ENCODE measurements at regions not wholly inside any gene's neighbourhood (a gene's known extent, or its start where the extent isn't known, plus 50 kb on each side); places are given as distances from the start of the nearest gene placed in this dataset.
"Not testable (repeated sequence)": the region's sequence is repeated elsewhere in the genome, so short reads cannot be mapped to it uniquely, and the experiment has no call there.

DNA sequence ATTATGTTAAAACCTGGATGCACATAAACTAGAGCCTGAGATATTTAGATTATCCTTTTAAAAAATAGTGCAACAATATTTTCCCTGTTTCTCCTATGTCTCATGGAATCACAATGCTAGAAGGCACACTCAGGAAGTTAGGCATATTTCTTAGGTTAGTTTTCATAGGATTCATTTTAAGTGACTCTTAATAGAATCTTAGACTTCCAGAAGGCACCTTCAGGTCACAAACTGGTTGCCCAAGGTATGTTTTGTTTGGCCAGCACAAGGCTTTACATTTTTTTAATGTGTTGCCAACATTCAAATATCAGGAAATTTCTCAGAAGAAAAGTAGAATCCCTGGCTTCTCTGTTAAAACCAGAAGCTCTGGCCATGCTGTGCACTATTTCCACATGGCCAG lies 129.3 kb downstream of the LNPK start:
- peak; percentile 57 for DNase-seq

DNA sequence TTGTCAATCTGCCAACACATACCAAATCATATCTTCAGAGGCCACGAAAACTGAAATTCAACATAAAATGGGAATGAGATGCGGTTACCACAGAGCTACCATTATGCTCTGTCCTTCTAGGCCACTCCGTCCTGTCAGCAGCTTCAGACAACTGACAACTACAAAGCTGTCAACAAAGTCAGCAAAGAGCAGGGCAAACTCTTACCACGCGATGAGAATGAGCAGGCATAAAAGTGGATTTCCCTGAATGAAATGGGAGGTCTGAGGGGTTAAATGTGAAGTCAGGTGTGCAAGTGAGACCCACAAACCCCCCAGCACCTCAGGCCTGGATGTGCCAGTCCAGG lies 130.1 kb downstream of the LNPK start:
- DNase-seq: no peak

DNA sequence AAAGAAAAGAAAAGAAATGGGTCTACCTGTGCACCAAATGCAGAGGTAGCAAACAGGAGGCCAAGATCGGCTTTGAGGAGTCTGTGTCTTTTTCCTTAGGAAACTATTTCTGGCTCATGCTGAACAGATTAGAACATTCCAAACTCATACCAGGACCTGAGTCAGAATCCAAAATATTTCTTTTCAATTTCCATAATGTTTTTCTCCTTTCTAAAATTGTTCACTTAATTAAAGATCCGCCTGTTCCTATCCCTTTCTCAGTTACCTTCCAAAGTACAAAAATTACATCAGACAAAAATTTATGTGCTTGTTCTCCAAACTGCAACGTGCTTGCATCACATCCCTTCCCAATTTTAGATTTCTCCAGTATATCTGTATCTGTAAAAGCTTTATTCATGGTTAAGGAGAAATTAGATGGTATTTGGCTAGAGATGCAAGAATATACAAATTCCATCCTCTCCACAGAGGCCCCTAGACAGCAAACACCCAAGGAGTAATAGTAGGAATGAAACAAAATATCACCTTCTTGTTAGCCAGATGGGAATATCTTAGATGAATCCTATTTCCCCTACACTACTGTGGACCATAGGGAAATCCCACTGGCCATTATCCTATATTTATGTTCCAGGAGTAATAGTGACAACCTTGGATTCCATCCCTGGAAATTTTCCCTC lies 130.6 kb downstream of the LNPK start:
- peak; percentile 69 for DNase-seq

GRCh38 chr2:175865716-175866115 lies 136.4 kb downstream of the LNPK start:
- DNase-seq: no peak

DNA sequence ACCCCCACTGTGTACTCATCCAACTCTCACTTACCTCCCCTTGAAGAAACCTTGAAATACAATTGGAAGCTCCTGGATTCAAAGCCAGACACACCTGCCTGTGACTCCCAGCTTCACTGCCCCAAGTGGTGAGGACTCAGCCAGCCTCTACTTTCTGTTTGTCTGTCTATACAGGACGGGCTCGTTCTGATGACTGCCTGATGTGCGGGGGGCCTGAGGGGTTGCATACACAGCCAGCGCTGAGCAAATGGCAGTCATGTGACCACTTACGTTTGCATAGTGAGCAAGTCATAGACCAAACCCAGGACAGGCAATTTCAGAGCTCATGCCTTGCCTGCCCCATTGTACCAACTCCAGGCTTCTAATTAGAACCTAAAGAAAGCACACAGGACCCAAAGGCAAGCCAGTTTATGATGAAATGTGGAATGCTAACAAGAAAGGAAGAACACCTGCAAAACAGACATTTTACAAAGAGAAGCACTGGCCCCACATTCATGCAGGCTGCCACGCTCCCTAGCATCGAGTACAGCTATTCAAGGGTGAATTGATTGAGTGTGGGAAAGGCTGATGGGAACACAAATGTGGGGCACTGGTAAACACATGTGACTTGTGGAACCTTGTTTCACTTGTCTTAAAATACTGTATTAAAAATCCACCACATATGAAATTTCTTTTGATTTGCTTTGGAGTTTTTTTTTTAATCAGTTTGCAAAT lies 137.8 kb downstream of the LNPK start:
- no peak for DNase-seq

- no peak for DNase-seq
Observed at GRCh38 chr2:175861958-175862357, 140.1 kb downstream of the LNPK start.

DNA sequence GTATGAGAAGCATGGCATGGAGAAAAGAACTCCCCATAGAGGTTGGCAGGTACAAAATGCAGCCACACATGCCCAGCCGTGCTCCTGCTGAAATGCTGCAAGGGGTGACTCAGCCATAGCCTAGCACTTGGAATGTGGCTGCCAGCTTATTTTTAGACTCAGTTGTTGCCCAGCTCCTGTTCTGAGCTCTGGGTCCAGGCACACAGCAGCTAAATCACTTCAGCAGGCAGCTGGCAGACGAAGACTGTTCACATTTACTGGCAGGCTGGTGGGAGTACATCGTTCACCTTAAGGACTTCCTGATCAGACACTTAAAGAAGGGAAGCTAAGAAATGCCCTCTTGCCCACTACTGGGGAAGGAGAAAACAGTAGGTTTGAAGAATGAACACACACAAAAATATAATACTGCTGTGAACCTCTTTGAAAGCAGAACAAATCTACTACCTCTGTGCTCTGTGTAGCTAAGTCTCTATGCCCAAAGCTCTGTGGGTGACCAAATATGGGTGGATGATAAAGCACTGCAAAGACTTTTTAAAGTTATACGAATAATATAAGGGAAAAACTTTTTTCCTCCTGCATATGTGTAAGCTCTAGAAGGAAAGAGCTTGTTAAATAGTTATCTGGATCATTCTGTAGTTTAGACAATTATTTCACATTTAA lies 146.1 kb downstream of the LNPK start:
- peak; percentile 29 for DNase-seq

GRCh38 chr2:175855236-175855635 lies 146.8 kb downstream of the LNPK start:
- no peak for DNase-seq

DNA sequence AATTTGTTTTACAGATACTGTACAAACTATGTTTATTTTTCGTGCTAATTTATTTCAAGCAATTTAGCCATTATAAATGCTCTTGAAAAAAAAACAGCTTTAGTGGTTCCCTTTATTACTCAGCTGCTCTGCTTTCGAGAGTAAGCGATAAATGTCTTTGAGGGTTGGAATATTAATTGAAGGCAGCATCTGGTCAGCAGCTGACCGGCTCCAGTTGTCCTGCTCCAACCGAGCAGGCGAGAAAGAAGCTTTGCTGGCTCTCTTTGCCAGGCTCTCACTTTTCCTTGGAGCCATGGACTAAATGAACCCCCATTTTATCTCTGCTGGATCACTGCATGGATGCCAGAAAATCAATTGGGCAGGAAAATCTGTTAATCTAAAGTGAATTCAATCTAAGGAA lies 147.4 kb downstream of the LNPK start:
- no peak for DNase-seq

GRCh38 chr2:175854129-175854528 lies 147.9 kb downstream of the LNPK start:
- no peak for DNase-seq

GRCh38 chr2:175853616-175853890 lies 148.5 kb downstream of the LNPK start:
- no peak for DNase-seq

DNA sequence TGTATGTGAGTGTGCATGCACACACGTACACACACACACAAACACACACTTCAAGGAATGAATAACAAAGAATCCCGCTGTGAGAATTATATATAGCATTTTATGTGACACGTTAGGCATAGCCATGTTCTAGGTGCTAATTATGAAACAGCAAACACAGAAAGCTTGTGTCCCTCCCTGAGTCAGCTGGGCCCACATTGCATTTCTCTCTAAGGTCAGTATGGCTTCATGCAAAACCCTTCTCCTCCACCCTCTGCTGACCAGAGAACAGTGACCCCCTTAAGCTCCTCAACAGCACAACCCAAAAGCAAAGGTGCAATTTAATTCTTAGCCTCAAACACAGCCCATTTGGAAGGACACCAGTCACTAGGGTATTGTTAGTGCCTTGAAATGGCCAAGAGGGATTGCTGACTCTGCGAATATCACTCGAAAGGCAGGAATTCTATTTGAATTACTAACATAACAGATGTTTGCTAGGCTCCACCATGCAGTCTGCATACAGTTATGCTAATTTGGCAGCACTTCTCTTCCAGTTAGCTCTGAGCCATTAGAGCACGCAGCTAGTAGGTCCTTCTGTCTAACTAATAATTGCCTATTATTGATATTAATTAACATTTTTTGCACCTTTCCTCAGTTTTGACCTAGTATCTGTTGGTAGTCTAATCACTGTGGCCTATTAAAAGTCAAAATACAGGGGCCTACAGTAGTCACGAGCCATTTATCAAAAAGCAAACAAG lies 149.0 kb downstream of the LNPK start:
- no peak for DNase-seq

DNA sequence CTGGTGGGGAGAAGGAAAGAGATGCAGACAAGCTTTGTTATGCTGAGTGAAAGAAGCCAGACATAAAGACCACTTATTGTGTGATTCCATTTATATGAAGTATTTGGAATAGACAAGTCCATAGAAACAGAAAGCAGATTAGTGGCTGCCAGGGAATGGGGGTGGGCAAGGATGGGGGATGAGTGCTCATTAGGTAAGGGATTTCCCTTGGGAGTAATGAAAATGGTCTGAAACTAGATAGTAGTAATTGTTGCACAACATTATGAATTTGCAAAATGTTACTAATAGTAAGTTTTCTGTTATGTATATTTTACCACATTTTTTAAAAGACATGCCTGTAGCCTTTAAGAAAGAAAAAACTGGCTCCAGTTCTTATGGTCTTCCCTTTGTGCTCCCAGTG lies 154.9 kb downstream of the LNPK start:
- peak; percentile 64 for DNase-seq

- peak; percentile 79 for DNase-seq
Observed at GRCh38 chr2:175844169-175844568, 157.9 kb downstream of the LNPK start.

DNA sequence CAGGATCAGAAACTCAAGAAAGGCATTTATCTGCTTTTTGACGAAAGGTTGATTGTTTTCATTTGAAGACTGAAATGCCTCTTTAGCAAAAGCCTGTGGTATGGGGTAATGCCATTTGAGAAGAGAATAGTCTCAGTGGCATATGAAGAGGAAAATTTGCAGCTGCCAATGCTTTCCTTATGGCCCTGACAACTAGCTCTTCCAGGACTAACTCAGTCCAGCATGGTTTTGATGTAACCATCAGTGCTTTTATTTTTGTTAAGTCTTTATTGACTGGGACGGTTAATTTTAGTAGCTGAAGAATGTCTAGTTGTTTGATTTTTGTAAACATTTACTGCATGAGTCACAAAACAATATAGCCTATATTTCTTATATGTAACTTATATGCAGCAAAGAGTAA lies 158.4 kb downstream of the LNPK start:
- DNase-seq: no peak

DNA sequence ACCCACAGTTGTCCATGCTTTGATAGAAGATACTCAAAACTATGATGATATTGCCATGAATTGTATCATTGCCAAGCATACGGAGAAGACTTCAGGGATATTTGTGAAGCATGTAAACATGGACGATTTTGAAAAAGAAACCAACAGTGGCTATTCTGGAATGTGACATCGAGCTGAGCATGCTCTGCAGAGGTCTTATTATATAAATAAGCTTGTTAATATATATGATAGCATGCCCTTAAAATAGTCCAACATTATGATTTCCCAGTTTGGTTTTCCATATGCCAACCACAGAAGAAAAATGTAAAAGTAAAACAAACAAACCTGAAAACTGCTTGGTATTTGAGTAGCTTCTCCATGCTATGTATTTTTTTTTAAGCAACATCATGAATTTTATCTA lies 159.1 kb downstream of the LNPK start:
- DNase-seq: no peak

- DNase-seq: not testable (repeated sequence)
Observed at GRCh38 chr2:175840765-175841164, 161.3 kb downstream of the LNPK start.

- peak; percentile 66 for DNase-seq
Observed at GRCh38 chr2:175840256-175840655, 161.8 kb downstream of the LNPK start.

DNA sequence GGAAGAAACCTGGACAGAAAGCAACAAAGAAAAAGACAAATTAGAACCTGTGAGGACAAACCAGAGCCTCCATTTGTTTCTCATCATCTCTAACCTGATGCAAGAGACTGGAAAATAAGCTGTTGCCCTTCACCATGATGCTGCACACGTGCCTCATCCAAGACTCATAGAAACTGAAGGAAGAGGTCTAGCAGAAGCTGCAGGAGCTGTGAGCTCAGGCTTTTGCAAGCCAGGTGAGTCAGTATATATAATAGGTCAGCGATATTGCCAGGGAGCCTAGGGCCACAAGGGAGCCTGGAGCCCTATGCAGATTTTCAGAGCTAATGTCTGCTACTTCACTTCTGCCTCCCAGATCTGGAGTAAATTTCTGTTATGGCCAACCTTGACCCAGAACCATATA lies 163.1 kb downstream of the LNPK start:
- no peak for DNase-seq

DNA sequence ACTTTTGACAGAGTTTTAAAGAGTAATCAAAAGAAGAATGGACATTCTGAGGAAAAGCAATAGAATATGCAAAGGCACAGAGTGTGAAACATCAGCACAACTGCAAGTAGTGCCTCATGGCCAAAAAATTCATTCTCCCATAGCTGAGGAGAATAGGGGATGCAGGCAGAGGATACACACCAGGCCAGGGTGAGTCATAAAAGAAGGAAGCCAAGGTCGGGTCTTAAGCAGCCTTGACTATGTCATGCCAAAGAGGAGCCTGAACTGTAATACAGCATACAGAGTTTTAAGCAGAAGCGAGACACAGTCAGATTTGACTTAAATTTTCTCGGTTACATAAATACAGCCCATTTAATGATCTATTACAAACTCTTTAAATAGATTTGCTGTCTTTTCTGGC lies 165.0 kb downstream of the LNPK start:
- peak; percentile 92 for DNase-seq

- peak; percentile 59 for DNase-seq
Observed at GRCh38 chr2:175836361-175836760, 165.7 kb downstream of the LNPK start.

DNA sequence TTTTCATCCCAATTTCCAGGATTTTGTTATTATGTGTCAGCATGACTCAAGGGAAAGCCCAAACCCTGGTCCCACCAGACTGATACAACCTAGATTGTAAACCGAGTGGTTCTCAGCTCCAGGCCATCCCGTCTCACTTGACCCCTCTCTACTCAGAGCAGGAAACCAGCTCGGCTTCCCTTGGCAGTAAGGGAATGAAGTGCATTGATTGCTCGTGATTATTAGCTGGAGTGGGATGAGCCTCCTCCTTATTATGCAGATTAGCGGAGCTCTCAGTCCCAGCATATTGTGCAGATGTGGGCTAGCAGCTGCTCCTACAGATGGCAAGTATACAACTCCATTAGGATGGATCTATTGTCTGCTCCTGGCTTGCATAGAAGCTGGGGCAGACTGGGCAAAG lies 167.6 kb downstream of the LNPK start:
- no peak for DNase-seq

DNA sequence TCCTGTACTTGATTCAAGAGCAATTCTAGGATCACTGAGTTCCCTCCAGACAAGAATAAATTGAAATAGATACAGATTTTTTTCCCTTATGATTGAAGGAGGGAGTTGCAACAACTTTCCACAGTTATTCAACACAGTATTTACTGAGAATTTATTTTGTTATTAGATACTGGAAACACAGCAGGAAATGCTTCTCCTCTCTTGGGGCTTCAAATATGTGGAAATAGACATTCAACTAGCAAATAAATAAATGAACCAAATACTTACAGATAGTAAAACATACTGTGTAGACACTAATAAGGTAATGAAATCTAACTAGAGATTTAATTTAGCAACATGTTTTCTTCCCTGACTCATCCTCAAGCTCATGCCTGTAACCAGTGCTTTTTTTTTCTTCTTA lies 169.2 kb downstream of the LNPK start:
- DNase-seq: peak; percentile 55

DNA sequence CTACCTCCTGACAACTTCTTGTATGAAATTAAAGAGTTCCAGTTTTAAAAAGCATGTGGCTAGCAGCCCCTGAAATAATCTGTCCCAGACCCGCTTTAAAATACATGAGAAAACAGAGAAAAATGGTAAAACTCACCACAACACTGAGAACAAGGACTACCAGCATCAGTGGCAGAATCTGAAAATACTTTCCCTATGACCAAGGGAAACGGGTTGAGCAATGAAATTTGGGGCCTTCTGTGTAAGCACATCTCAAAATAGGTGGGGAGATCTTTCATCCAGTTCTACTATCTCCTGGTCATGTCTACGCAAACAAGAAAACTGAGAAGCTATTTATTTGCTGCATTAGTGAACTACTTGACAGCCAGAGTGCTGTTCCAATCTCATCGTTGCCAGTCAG lies 172.3 kb downstream of the LNPK start:
- DNase-seq: no peak

All from fibroblast of skin of right quadriceps (primary cell).